ENCODE measurements at regions not wholly inside any gene's neighbourhood (a gene's known extent, or its start where the extent isn't known, plus 50 kb on each side); places are given as distances from the start of the nearest gene placed in this dataset.

DNA sequence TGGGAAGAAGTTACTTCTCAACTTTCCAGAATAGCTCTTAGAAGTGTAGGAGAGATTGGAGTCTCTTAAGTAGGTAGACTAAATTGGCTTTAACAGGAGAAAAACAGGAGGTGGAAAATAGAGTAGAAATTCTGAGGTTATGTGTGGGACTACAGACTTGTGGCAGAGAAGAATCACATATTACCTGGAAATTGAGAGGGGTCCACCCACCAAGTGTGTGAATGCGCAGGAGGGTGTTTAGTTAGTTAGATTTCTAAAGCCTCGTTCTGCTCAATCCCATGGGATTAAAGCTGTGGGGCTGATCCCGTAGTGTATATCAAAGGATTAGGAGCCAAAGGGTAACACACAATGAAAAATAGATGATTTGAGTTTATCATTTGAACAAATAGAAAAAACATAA is 319.1 kb downstream of the TRIB2 start:
- peaks cover 7% of the 10 kb centered on the region for H3K27me3 Mint-ChIP-seq
- peaks cover 4% of the 10 kb centered on the region for H3K9me3 Mint-ChIP-seq
- CTCF ChIA-PET = interaction anchor here (0.9 to 1.9 kb wide), 3 partner anchors 11 to 49 kb away, joined by 3 to 4 read pairs (median 3); no protein-coding TSS in a partner anchor
- no peak overlapping the region for H3K27ac Mint-ChIP-seq
- ATAC-seq (no peak), DNase-seq (no peak)
- TF ChIP-seq, protein P1, sequence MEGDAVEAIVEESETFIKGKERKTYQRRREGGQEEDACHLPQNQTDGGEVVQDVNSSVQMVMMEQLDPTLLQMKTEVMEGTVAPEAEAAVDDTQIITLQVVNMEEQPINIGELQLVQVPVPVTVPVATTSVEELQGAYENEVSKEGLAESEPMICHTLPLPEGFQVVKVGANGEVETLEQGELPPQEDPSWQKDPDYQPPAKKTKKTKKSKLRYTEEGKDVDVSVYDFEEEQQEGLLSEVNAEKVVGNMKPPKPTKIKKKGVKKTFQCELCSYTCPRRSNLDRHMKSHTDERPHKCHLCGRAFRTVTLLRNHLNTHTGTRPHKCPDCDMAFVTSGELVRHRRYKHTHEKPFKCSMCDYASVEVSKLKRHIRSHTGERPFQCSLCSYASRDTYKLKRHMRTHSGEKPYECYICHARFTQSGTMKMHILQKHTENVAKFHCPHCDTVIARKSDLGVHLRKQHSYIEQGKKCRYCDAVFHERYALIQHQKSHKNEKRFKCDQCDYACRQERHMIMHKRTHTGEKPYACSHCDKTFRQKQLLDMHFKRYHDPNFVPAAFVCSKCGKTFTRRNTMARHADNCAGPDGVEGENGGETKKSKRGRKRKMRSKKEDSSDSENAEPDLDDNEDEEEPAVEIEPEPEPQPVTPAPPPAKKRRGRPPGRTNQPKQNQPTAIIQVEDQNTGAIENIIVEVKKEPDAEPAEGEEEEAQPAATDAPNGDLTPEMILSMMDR (IDR thresholded peaks at IDR 0.05) = no peak
- POLR2A ChIA-PET = no interaction called here
- H3K4me1 Mint-ChIP-seq (ENCODE audit: low read depth) = no peaks in the 10 kb centered on the region
- intact Hi-C loops (cut with micrococcal nuclease) = no loop called here
- H3K4me3 Mint-ChIP-seq = no peak overlapping the region
- H3K36me3 Mint-ChIP-seq (ENCODE audit: low read depth) = no peaks in the 10 kb centered on the region

DNA sequence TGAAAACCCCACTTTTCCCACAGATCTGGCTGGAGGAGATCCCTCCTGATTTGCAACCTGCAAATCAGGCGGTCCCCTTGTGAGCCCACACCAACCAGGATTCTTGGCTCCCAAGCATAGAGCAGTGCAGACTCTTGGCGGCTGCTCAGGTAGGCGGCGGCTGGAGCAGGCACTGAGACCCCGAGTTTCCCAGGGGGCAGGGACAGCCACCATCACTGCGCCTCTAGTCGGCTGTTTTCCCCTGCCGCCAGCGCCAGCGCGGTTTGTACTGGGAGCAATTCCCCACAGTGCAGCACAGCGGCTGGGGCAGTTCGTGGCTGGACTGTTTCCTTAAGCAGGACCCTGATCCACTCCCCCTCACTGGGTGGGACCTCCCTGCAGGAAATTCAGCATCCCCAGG is 323.3 kb downstream of the TRIB2 start:
- no peaks in the 10 kb centered on the region for H3K4me1 Mint-ChIP-seq (ENCODE audit: low read depth)
- CTCF ChIA-PET = no interaction called here
- H3K27ac Mint-ChIP-seq = no peak overlapping the region
- H3K36me3 Mint-ChIP-seq (ENCODE audit: low read depth) = peaks cover 4% of the 10 kb centered on the region
- peaks cover 28% of the 10 kb centered on the region for H3K27me3 Mint-ChIP-seq
- TF ChIP-seq, protein P1 (IDR thresholded peaks at IDR 0.05) = no peak
- POLR2A ChIA-PET = interaction anchor here (0.6 kb wide), 1 partner anchor 1805 kb away, joined by 4 read pairs; no protein-coding TSS in a partner anchor
- DNase-seq (no peak), ATAC-seq (no peak)
- intact Hi-C loops (cut with micrococcal nuclease) = no loop called here
- no peak overlapping the region for H3K4me3 Mint-ChIP-seq
- peaks cover 15% of the 10 kb centered on the region for H3K9me3 Mint-ChIP-seq

DNA sequence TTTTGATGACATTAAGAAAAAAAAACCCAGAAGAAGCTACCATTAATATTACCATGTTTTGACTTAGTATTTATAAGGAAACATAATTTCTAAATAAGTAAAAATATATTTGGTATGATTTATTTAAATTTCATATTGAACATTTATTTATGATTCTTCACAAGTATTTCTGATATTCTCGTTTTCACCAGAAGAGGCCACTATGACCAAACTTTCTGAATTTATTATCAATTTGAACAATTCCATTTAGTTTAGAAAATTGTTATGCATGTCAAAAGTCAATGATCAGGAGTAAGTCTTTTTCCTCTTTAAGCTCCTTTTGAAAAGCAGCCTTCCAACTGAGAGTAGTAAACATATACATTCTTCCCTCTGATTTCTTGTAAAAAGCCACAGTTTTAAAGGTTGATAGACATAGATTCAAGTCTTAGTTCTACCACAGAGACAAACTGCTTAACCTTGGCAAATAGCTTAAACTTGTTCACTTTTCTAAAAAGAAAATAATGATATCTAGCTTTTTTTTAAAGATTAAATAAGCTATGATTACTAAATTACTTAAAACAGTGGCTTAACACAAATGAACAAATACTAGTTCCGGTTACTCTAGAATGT is 329.9 kb downstream of the TRIB2 start:
- Mint-ChIP-seq H3K36me3 (ENCODE audit: low read depth) (no peaks in the 10 kb centered on the region), H3K27me3 (peaks cover 21% of the 10 kb centered on the region), H3K27ac (no peak overlapping the region), H3K4me1 (ENCODE audit: low read depth) (peaks cover 2% of the 10 kb centered on the region), H3K9me3 (peaks cover 3% of the 10 kb centered on the region), H3K4me3 (no peak overlapping the region)
- no peak for DNase-seq
- ATAC-seq = no peak
- ChIA-PET POLR2A (no interaction called here), CTCF (interaction anchor here (0.7 to 1.2 kb wide), 4 partner anchors 10 to 1857 kb away, joined by 3 to 4 read pairs (median 4); no protein-coding TSS in a partner anchor)
- TF ChIP-seq, protein P1 (IDR thresholded peaks at IDR 0.05) = peak; percentile 18
- intact Hi-C loops (cut with micrococcal nuclease) = no loop called here

DNA sequence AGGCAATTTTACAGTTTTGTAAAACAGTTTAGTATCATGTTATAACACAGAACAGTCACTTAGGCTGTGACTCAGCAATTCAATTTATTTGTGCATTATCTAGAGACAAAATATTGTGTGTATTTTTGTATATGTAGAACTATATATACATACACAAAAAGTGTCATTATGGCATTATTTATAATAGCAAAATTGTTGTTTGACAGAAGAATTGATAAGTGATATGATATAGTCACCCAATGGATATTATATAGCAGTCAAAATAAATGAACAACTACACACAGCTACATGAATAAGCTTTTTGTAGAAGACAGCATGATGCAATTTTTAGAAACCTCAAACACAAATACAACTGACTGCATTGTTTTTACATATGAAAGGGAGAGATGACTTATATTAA is 334.0 kb downstream of the TRIB2 start:
- ATAC-seq = no peak
- no peak overlapping the region for H3K27ac Mint-ChIP-seq

DNA sequence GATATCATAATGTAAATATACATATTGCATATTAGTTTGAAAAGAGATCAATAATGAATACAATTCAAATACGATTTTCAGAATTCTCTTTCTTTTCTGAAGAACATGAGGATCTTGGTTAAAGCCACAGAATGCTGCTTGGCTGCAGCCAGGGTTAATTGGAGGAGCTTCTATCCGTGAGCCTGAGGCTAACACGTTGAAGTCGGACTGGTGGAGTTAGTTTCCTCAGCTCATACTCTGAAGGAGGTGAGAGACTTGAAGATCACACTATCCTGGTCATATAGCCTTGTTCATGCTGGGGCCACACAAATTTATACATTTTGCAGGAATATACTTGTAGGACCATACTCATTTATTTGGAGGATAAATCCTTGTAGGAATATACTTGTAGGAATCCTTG is 335.8 kb downstream of the TRIB2 start:
- no peaks in the 10 kb centered on the region for H3K36me3 Mint-ChIP-seq (ENCODE audit: low read depth)
- no peak overlapping the region for H3K27ac Mint-ChIP-seq
- DNase-seq (no peak), ATAC-seq (no peak)
- H3K4me1 Mint-ChIP-seq (ENCODE audit: low read depth) = peaks cover 2% of the 10 kb centered on the region
- peaks cover 13% of the 10 kb centered on the region for H3K27me3 Mint-ChIP-seq
- H3K4me3 Mint-ChIP-seq = no peak overlapping the region
- TF ChIP-seq, protein P1 (IDR thresholded peaks at IDR 0.05) = no peak
- H3K9me3 Mint-ChIP-seq = no peaks in the 10 kb centered on the region
- POLR2A ChIA-PET = interaction anchor here (1.0 kb wide), 1 partner anchor 15 kb away, joined by 3 read pairs; no protein-coding TSS in a partner anchor
- CTCF ChIA-PET = no interaction called here
- intact Hi-C loops (cut with micrococcal nuclease) = no loop called here

More for the DNA sequence above, 334.0 kb downstream of the TRIB2 start:
- Mint-ChIP-seq H3K4me3 (no peak overlapping the region), H3K27me3 (peaks cover 14% of the 10 kb centered on the region), H3K36me3 (ENCODE audit: low read depth) (no peaks in the 10 kb centered on the region), H3K9me3 (no peaks in the 10 kb centered on the region), H3K4me1 (ENCODE audit: low read depth) (peaks cover 2% of the 10 kb centered on the region)
- TF ChIP-seq, protein P1 (IDR thresholded peaks at IDR 0.05) = no peak
- ChIA-PET CTCF (no interaction called here), POLR2A (no interaction called here)
- no peak for DNase-seq
- intact Hi-C loops (cut with micrococcal nuclease) = no loop called here

All from activated CD8-positive, alpha-beta T cell treated with anti-CD3 and anti-CD28 coated beads for 36 hours (primary cell).